HEK293T (cell line): ENCODE measurements at regions not wholly inside any gene's neighbourhood (a gene's known extent, or its start where the extent isn't known, plus 50 kb on each side); places are given as distances from the start of the nearest gene placed in this dataset.

Experiments
- ARNT ChIP-seq: fragments of 450-650 bp; IDR thresholded peaks from 2 replicates; pipeline ENCODE4 v1.6.1; 2017; ENCODE audit warnings: mild to moderate bottlenecking
- ELF4 ChIP-seq: fragments of 450-650 bp; IDR thresholded peaks from 2 replicates; pipeline ENCODE4 v1.6.1; 2017; ENCODE audit warnings: antibody characterized with exemption
- FOXK2 ChIP-seq: fragments of 450-650 bp; IDR thresholded peaks from 2 replicates; pipeline ENCODE4 v1.6.1; 2016; ENCODE audit warnings: mild to moderate bottlenecking
- FOXM1 ChIP-seq: fragments of 450-650 bp; IDR thresholded peaks from 2 replicates; pipeline ENCODE4 v1.6.1; 2017; ENCODE audit warnings: mild to moderate bottlenecking, borderline replicate concordance
- HDGF ChIP-seq: fragments of 450-650 bp; IDR thresholded peaks from 2 replicates; pipeline ENCODE4 v1.6.1; 2017; ENCODE audit warnings: antibody characterized with exemption, borderline replicate concordance
- LEF1 ChIP-seq: fragments of 450-650 bp; IDR thresholded peaks from 2 replicates; pipeline ENCODE4 v1.6.1; 2017; ENCODE audit warnings: mild to moderate bottlenecking, borderline replicate concordance
- PKNOX1 ChIP-seq: fragments of 450-650 bp; IDR thresholded peaks from 2 replicates; pipeline ENCODE4 v1.6.1; 2016
- SP1 ChIP-seq: fragments of 450-650 bp; IDR thresholded peaks from 2 replicates; pipeline ENCODE4 v1.6.1; 2017
- SUZ12 ChIP-seq: fragments of 450-650 bp; IDR thresholded peaks from 2 replicates; pipeline ENCODE4 v1.6.1; 2016; ENCODE audit warnings: mild to moderate bottlenecking
- TARDBP ChIP-seq: fragments of 450-650 bp; IDR thresholded peaks from 2 replicates; pipeline ENCODE4 v1.6.1; 2016

- TF ChIP-seq PKNOX1 (no peak), TARDBP (no peak), ELF4 (no peak), LEF1 (no peak), HDGF (no peak), ARNT (no peak), SUZ12 (no peak), FOXK2 (no peak), SP1 (no peak), FOXM1 (no peak)
Observed at GRCh38 chr21:35517865-35518264, 468.8 kb upstream of the RUNX1 start.
